CD4-positive, alpha-beta memory T cell (primary cell): ENCODE measurements at regions not wholly inside any gene's neighbourhood (a gene's known extent, or its start where the extent isn't known, plus 50 kb on each side); places are given as distances from the start of the nearest gene placed in this dataset.

Source experiments
- CTCF ChIA-PET: fragments of 350-600 bp; sonication (Branson Sonifier 250); formaldehyde crosslinking; loops from one replicate; lab custom pipeline; 2021; ENCODE audit warnings: inconsistent platforms; ENCODE audit not compliant: partially characterized antibody; lab: Charles Lee
- POLR2A ChIA-PET: fragments of 350-600 bp; sonication (Branson Sonifier 250); formaldehyde crosslinking; loops from one replicate; lab custom pipeline; 2021; ENCODE audit not compliant: partially characterized antibody; lab: Charles Lee
- DNase-seq, 5 donors: peaks; one replicate each; pipeline versions ENCODE4 v3.0.0 to v3.0.0-alpha.2; 2020 to 2022; ENCODE audit warnings: mixed read lengths in 1 of 5
- H3K27ac ChIP-seq: one replicate; pipeline ENCODE4 v1.7.0; 2013; ENCODE audit warnings: low read depth, low read length
- H3K27me3 ChIP-seq: 2 replicates; pipeline ENCODE4 v1.7.0; 2013; ENCODE audit warnings: mild to moderate bottlenecking, low read length, moderate library complexity; ENCODE audit not compliant: insufficient read depth
- H3K36me3 ChIP-seq: 2 replicates; pipeline ENCODE4 v1.7.0; 2013; ENCODE audit warnings: mild to moderate bottlenecking, low read length, moderate library complexity; ENCODE audit not compliant: insufficient read depth
- H3K4me1 ChIP-seq: 2 replicates; pipeline ENCODE4 v1.7.0; 2013; ENCODE audit warnings: mild to moderate bottlenecking, low read length, moderate library complexity; ENCODE audit not compliant: insufficient read depth
- H3K4me3 ChIP-seq, 2 donors: one replicate each; pipeline ENCODE4 v1.7.0; 2013; ENCODE audit warnings: low read length in 2 of 2, mild to moderate bottlenecking in 1 of 2
- H3K9me3 ChIP-seq, 2 donors: one replicate each; pipeline ENCODE4 v1.7.0; 2013; ENCODE audit warnings: low read length in 2 of 2, control low read depth in 1 of 2; ENCODE audit not compliant: control insufficient read depth in 1 of 2
- H3K27ac Mint-ChIP-seq, 7 donors: one replicate each; pipeline ENCODE4 v1.8.0; 2020 to 2021; ENCODE audit warnings: mixed read lengths in 7 of 7, mild to moderate bottlenecking in 6 of 7, inconsistent platforms in 3 of 7, moderate library complexity in 3 of 7
- H3K27me3 Mint-ChIP-seq, 2 donors: one replicate each; pipeline ENCODE4 v1.8.0; 2020 to 2021; ENCODE audit warnings: mixed read lengths in 2 of 2
- H3K36me3 Mint-ChIP-seq, 2 donors: one replicate each; pipeline ENCODE4 v1.8.0; 2020 to 2021; ENCODE audit warnings: mixed read lengths in 2 of 2, inconsistent platforms in 1 of 2, mild to moderate bottlenecking in 1 of 2
- H3K4me1 Mint-ChIP-seq, 4 donors: one replicate each; pipeline ENCODE4 v1.8.0; 2020 to 2021; ENCODE audit warnings: mixed read lengths in 4 of 4, mild to moderate bottlenecking in 1 of 4
- H3K4me3 Mint-ChIP-seq, 8 donors: one replicate each; pipeline ENCODE4 v1.8.0; 2020 to 2021; ENCODE audit warnings: mixed read lengths in 8 of 8, mild to moderate bottlenecking in 7 of 8, moderate library complexity in 6 of 8, inconsistent platforms in 3 of 8
- H3K9me3 Mint-ChIP-seq, 8 donors: one replicate each; pipeline ENCODE4 v1.8.0; 2020 to 2021; ENCODE audit warnings: mixed read lengths in 8 of 8, mild to moderate bottlenecking in 5 of 8, inconsistent platforms in 3 of 8, moderate library complexity in 1 of 8
- intact Hi-C: fragments of 100-400 bp; cut with micrococcal nuclease; formaldehyde crosslinking; loops from one replicate; pipeline ENCODE4 v1.15.1; 2023

GRCh38 chr13:52975969-52976368 lies 52.6 kb upstream of the OLFM4 start:
- H3K27ac ChIP-seq: no peak overlapping the region
- Mint-ChIP-seq H3K9me3 (peaks cover 0 to 1% (median 0%) of the 10 kb centered on the region in 8 donors), H3K36me3 (no peaks in the 10 kb centered on the region), H3K27me3 (peaks cover 3 to 10% of the 10 kb centered on the region in 2 donors), H3K4me3 (no peak overlapping the region), H3K4me1 (no peaks in the 10 kb centered on the region), H3K27ac (no peak overlapping the region)
- no peak overlapping the region for H3K4me3 ChIP-seq
- no peaks in the 10 kb centered on the region for H3K9me3 ChIP-seq
- H3K36me3 ChIP-seq: no peaks in the 10 kb centered on the region
- H3K27me3 ChIP-seq: no peaks in the 10 kb centered on the region
- no peak for DNase-seq
- CTCF ChIA-PET: interaction anchor here (8.0 kb wide), 1 partner anchor 8 kb away, joined by 61 read pairs; no protein-coding TSS in a partner anchor
- POLR2A ChIA-PET: no interaction called here
- intact Hi-C loops: no loop called here
- H3K4me1 ChIP-seq: no peaks in the 10 kb centered on the region

- no peaks in the 10 kb centered on the region for H3K9me3 ChIP-seq
- no peaks in the 10 kb centered on the region for H3K36me3 ChIP-seq
- peaks cover 0 to 1% (median 0%) of the 10 kb centered on the region in 8 donors for H3K9me3 Mint-ChIP-seq
- H3K36me3 Mint-ChIP-seq: no peaks in the 10 kb centered on the region
- no peaks in the 10 kb centered on the region for H3K4me1 ChIP-seq
- H3K27ac ChIP-seq: no peak overlapping the region
- no peak overlapping the region for H3K4me3 Mint-ChIP-seq
- no peaks in the 10 kb centered on the region for H3K27me3 ChIP-seq
- no peak overlapping the region for H3K4me3 ChIP-seq
- no peak for DNase-seq
- intact Hi-C loops: no loop called here
- CTCF ChIA-PET: no interaction called here
- no peaks in the 10 kb centered on the region for H3K4me1 Mint-ChIP-seq
- peaks cover 3 to 10% of the 10 kb centered on the region in 2 donors for H3K27me3 Mint-ChIP-seq
- H3K27ac Mint-ChIP-seq: no peak overlapping the region
- POLR2A ChIA-PET: no interaction called here
Observed at GRCh38 chr13:52975161-52975560, 53.5 kb upstream of the OLFM4 start.

- H3K4me1 Mint-ChIP-seq: no peaks in the 10 kb centered on the region
- Histone ChIP-seq H3K4me3 (no peak overlapping the region), H3K9me3 (no peaks in the 10 kb centered on the region), H3K27me3 (no peaks in the 10 kb centered on the region), H3K27ac (no peak overlapping the region), H3K4me1 (no peaks in the 10 kb centered on the region), H3K36me3 (no peaks in the 10 kb centered on the region)
- no peak overlapping the region for H3K4me3 Mint-ChIP-seq
- intact Hi-C loops: no loop called here
- CTCF ChIA-PET: no interaction called here
- POLR2A ChIA-PET: no interaction called here
- H3K9me3 Mint-ChIP-seq: peaks cover 0 to 1% (median 0%) of the 10 kb centered on the region in 8 donors
- no peaks in the 10 kb centered on the region for H3K36me3 Mint-ChIP-seq
- DNase-seq: no peak
- H3K27me3 Mint-ChIP-seq: peaks cover 5 to 13% of the 10 kb centered on the region in 2 donors
- H3K27ac Mint-ChIP-seq: no peak overlapping the region
Observed at GRCh38 chr13:52974711-52975110, 53.9 kb upstream of the OLFM4 start.

GRCh38 chr13:52969373-52969772 lies 59.2 kb upstream of the OLFM4 start:
- H3K4me3 ChIP-seq: no peak overlapping the region
- peaks cover 9 to 13% of the 10 kb centered on the region in 2 donors for H3K27me3 Mint-ChIP-seq
- H3K9me3 ChIP-seq: no peaks in the 10 kb centered on the region
- H3K36me3 Mint-ChIP-seq: no peaks in the 10 kb centered on the region
- CTCF ChIA-PET: interaction anchor here (2.3 to 4.7 kb wide), 4 partner anchors 11 to 360 kb away, joined by 14 to 61 read pairs (median 32); no protein-coding TSS in a partner anchor
- peaks cover 0 to 1% (median 0%) of the 10 kb centered on the region in 8 donors for H3K9me3 Mint-ChIP-seq
- H3K27ac Mint-ChIP-seq: no peak overlapping the region
- H3K36me3 ChIP-seq: no peaks in the 10 kb centered on the region
- H3K4me1 Mint-ChIP-seq: no peaks in the 10 kb centered on the region
- intact Hi-C loops: loop anchor here (2.0 kb wide), 1 partner anchor 305 kb away; no protein-coding TSS in a partner anchor
- H3K27ac ChIP-seq: no peak overlapping the region
- H3K4me3 Mint-ChIP-seq: no peak overlapping the region
- H3K4me1 ChIP-seq: no peaks in the 10 kb centered on the region
- DNase-seq: no peak
- POLR2A ChIA-PET: no interaction called here
- H3K27me3 ChIP-seq: no peaks in the 10 kb centered on the region

- no peak overlapping the region for H3K4me3 Mint-ChIP-seq
- POLR2A ChIA-PET: no interaction called here
- Histone ChIP-seq H3K27me3 (no peaks in the 10 kb centered on the region), H3K36me3 (no peaks in the 10 kb centered on the region), H3K4me1 (no peaks in the 10 kb centered on the region), H3K4me3 (no peak overlapping the region), H3K27ac (no peak overlapping the region), H3K9me3 (no peaks in the 10 kb centered on the region)
- peak; percentile 40 to 52 (median 43) for DNase-seq
- no peaks in the 10 kb centered on the region for H3K4me1 Mint-ChIP-seq
- intact Hi-C loops: loop anchor here (2.0 kb wide), 1 partner anchor 303 kb away; no protein-coding TSS in a partner anchor
- peaks cover 0 to 1% (median 0%) of the 10 kb centered on the region in 8 donors for H3K9me3 Mint-ChIP-seq
- CTCF ChIA-PET: interaction anchor here (0.5 to 4.7 kb wide), 20 partner anchors 9 to 581 kb away, joined by 3 to 61 read pairs (median 4); partner anchors contain the start of gene HNRNPA1L2
- H3K36me3 Mint-ChIP-seq: no peaks in the 10 kb centered on the region
- H3K27me3 Mint-ChIP-seq: peaks cover 9 to 10% of the 10 kb centered on the region in 2 donors
- H3K27ac Mint-ChIP-seq: no peak overlapping the region
Observed at GRCh38 chr13:52968074-52968700, 60.4 kb upstream of the OLFM4 start.

- no peaks in the 10 kb centered on the region for H3K27me3 ChIP-seq
- H3K36me3 ChIP-seq: no peaks in the 10 kb centered on the region
- H3K4me3 ChIP-seq: no peak overlapping the region
- Mint-ChIP-seq H3K27ac (no peak overlapping the region), H3K36me3 (no peaks in the 10 kb centered on the region), H3K4me3 (no peak overlapping the region), H3K9me3 (no peaks in the 10 kb centered on the region), H3K27me3 (peaks cover 1 to 5% of the 10 kb centered on the region in 2 donors), H3K4me1 (no peaks in the 10 kb centered on the region)
- no peak for DNase-seq
- no peak overlapping the region for H3K27ac ChIP-seq
- intact Hi-C loops: no loop called here
- ChIA-PET POLR2A (no interaction called here), CTCF (no interaction called here)
- no peaks in the 10 kb centered on the region for H3K4me1 ChIP-seq
- no peaks in the 10 kb centered on the region for H3K9me3 ChIP-seq
Observed at GRCh38 chr13:52961987-52962386, 66.6 kb upstream of the OLFM4 start.

- Mint-ChIP-seq H3K4me3 (no peak overlapping the region), H3K27me3 (peaks cover 1 to 5% of the 10 kb centered on the region in 2 donors), H3K4me1 (no peaks in the 10 kb centered on the region), H3K27ac (no peak overlapping the region), H3K36me3 (no peaks in the 10 kb centered on the region), H3K9me3 (no peaks in the 10 kb centered on the region)
- ChIA-PET CTCF (no interaction called here), POLR2A (no interaction called here)
- no peak for DNase-seq
- Histone ChIP-seq H3K9me3 (no peaks in the 10 kb centered on the region), H3K27me3 (no peaks in the 10 kb centered on the region), H3K36me3 (no peaks in the 10 kb centered on the region), H3K4me1 (no peaks in the 10 kb centered on the region), H3K27ac (no peak overlapping the region), H3K4me3 (no peak overlapping the region)
- intact Hi-C loops: no loop called here
Observed at GRCh38 chr13:52961256-52961910, 67.2 kb upstream of the OLFM4 start.
